Keratinocyte (primary cell): ENCODE measurements at regions not wholly inside any gene's neighbourhood (a gene's known extent, or its start where the extent isn't known, plus 50 kb on each side); places are given as distances from the start of the nearest gene placed in this dataset.

Source experiments
- CTCF ChIP-seq, 3 experiments: IDR thresholded peaks in 1 of 3; conservative IDR thresholded peaks in 1 of 3; optimal IDR thresholded peaks in 1 of 3; 2 replicates in 2 of 3; 3 replicates in 1 of 3; pipeline versions ENCODE3 to v1.5.1; 2011; ENCODE audit warnings: low read length in 3 of 3, mild to moderate bottlenecking in 3 of 3, moderate library complexity in 2 of 3, control low read depth in 1 of 3, inconsistent platforms in 1 of 3; ENCODE audit not compliant: insufficient read depth in 2 of 3; ENCODE audit errors: extremely low read depth in 1 of 3
- EZH2 ChIP-seq: IDR thresholded peaks from one replicate; pipeline ENCODE4 v1.6.1; 2012; ENCODE audit warnings: inconsistent platforms, mild to moderate bottlenecking, low read length, moderate library complexity

DNA sequence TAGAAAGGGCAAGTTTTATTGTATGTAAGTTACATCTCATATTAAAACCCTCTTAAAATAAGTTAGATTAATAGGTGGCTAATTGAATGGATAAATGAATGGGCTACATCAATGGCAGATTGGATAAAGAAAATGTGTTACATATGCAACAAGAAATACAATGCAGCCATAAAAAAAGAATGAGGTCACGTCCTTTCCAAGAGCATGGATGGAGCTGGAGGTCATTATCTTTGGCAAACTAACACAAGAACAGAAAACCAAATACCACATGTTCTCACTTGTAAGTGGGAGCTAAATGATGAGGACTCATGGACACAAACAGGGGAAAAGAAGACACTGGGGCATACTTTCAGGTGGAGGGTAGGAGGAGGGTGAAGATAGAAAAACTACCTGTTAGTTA is 182.2 kb upstream of the GNAI1 start:
- TF ChIP-seq CTCF (optimal IDR thresholded peaks at IDR 0.05 in 1 of 3, IDR thresholded peaks at IDR 0.05 in 1 of 3, conservative IDR thresholded peaks at IDR 0.05 in 1 of 3; ENCODE audit: extremely low read depth in 1 of 3, insufficient read depth in 2 of 3, low read length in 3 of 3) (no peak), EZH2 (no peak)
